ENCODE measurements at regions not wholly inside any gene's neighbourhood (a gene's known extent, or its start where the extent isn't known, plus 50 kb on each side); places are given as distances from the start of the nearest gene placed in this dataset.

DNA sequence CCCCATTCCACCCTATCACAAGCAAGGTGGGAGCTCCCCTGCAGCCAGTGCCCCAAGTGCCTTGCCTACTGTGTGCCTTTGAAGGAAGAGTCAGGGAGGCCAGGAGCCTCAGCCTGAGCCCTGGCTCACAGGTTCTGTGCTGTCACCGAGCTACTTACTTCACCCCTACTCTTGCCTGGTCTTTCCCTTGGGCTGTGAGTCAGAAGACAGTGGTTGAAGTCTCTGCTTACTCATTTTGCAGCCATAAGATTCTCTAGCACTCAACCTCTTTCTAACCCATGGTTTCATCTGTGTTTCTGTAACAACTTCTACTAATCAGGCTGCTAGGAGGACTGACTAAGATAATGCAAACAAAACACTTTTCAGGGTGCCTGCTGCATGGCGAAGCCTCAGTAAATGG lies 114.5 kb downstream of the PLCE1 start:
- DNase-seq: no peak
- H3K4me2 ChIP-seq: no peak overlapping the region
- H2AFZ ChIP-seq (ENCODE audit: low read depth): no peak overlapping the region

DNA sequence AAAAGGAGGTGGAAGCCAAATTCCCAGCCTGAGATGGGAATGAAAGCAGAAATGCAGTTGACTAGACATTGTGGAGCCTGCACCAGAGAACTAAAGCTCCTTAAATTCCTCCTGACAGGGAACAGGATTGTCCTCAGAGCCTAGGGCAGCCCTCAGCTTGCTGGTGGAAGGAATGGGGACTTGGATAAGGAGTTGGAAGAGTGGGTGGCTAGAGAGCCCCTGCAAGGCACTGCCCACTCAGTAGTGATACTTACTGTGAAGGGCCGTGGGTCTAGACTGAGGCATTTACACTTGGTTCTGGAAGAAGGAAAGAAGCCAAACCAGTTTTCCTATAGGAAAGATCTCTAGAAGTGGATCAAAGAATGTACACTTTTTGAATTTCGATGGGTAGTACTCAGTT lies 117.6 kb downstream of the PLCE1 start:
- H3K4me2 ChIP-seq: no peak overlapping the region
- H3K27ac ChIP-seq (ENCODE audit: low read depth in 2 of 2, low read length in 1 of 2): no peak overlapping the region
- no peaks in the 10 kb centered on the region; a peak in 1 of 4 replicates for H3K4me1 ChIP-seq (ENCODE audit: control insufficient read depth in 1 of 2, insufficient read depth in 2 of 2, low read depth in 1 of 2, low read length in 1 of 2)
- DNase-seq: no peak
- ChIA-PET CTCF (no interaction called here), POLR2A (no interaction called here)
- H2AFZ ChIP-seq (ENCODE audit: low read depth): no peak overlapping the region
- no peaks in the 10 kb centered on the region for H3K79me2 ChIP-seq (ENCODE audit: insufficient read depth)
- no peaks in the 10 kb centered on the region for H3K9me3 ChIP-seq
- no peak overlapping the region for H3K4me3 ChIP-seq (ENCODE audit: low read depth in 2 of 2, low read length in 1 of 2)
- H3K27me3 ChIP-seq (ENCODE audit: insufficient read depth): no peaks in the 10 kb centered on the region
- H3K9me2 ChIP-seq: no peaks in the 10 kb centered on the region
- no peaks in the 10 kb centered on the region for H3K36me3 ChIP-seq (replicated peaks in 1 of 2; ENCODE audit: control insufficient read depth in 1 of 2, insufficient read depth in 2 of 2, low read length in 1 of 2)
- H3F3A ChIP-seq (replicated peaks; ENCODE audit: insufficient read depth): peaks cover 6% of the 10 kb centered on the region
- WGBS (ENCODE audit: low lambda C conversion rate): 72% methylated on average over 2 of the region's 2 CpGs
- H4K20me1 ChIP-seq (ENCODE audit: insufficient read depth): no peaks in the 10 kb centered on the region
- no peak overlapping the region for H3K9ac ChIP-seq
- TF ChIP-seq SIN3A (IDR thresholded peaks at IDR 0.05; ENCODE audit: borderline replicate concordance, low read depth, low read length): no peak
- TF ChIP-seq GATA2 (CRISPR knock-in tag; IDR thresholded peaks at IDR 0.05): no peak
- TF ChIP-seq, protein P1, sequence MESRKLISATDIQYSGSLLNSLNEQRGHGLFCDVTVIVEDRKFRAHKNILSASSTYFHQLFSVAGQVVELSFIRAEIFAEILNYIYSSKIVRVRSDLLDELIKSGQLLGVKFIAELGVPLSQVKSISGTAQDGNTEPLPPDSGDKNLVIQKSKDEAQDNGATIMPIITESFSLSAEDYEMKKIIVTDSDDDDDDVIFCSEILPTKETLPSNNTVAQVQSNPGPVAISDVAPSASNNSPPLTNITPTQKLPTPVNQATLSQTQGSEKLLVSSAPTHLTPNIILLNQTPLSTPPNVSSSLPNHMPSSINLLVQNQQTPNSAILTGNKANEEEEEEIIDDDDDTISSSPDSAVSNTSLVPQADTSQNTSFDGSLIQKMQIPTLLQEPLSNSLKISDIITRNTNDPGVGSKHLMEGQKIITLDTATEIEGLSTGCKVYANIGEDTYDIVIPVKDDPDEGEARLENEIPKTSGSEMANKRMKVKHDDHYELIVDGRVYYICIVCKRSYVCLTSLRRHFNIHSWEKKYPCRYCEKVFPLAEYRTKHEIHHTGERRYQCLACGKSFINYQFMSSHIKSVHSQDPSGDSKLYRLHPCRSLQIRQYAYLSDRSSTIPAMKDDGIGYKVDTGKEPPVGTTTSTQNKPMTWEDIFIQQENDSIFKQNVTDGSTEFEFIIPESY (IDR thresholded peaks at IDR 0.05; ENCODE audit: borderline replicate concordance, low read depth): no peak
- TF ChIP-seq JUND (IDR thresholded peaks at IDR 0.05): no peak
- TF ChIP-seq, protein P2, sequence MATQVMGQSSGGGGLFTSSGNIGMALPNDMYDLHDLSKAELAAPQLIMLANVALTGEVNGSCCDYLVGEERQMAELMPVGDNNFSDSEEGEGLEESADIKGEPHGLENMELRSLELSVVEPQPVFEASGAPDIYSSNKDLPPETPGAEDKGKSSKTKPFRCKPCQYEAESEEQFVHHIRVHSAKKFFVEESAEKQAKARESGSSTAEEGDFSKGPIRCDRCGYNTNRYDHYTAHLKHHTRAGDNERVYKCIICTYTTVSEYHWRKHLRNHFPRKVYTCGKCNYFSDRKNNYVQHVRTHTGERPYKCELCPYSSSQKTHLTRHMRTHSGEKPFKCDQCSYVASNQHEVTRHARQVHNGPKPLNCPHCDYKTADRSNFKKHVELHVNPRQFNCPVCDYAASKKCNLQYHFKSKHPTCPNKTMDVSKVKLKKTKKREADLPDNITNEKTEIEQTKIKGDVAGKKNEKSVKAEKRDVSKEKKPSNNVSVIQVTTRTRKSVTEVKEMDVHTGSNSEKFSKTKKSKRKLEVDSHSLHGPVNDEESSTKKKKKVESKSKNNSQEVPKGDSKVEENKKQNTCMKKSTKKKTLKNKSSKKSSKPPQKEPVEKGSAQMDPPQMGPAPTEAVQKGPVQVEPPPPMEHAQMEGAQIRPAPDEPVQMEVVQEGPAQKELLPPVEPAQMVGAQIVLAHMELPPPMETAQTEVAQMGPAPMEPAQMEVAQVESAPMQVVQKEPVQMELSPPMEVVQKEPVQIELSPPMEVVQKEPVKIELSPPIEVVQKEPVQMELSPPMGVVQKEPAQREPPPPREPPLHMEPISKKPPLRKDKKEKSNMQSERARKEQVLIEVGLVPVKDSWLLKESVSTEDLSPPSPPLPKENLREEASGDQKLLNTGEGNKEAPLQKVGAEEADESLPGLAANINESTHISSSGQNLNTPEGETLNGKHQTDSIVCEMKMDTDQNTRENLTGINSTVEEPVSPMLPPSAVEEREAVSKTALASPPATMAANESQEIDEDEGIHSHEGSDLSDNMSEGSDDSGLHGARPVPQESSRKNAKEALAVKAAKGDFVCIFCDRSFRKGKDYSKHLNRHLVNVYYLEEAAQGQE (IDR thresholded peaks at IDR 0.05; ENCODE audit: low read depth, low read length): no peak
- TF ChIP-seq SMC3 (IDR thresholded peaks at IDR 0.05; ENCODE audit: low read depth, low read length): no peak

More for the DNA sequence above, 114.5 kb downstream of the PLCE1 start:
- H4K20me1 ChIP-seq (ENCODE audit: insufficient read depth): no peaks in the 10 kb centered on the region
- H3K9me3 ChIP-seq: no peaks in the 10 kb centered on the region
- no peaks in the 10 kb centered on the region for H3K27me3 ChIP-seq (ENCODE audit: insufficient read depth)
- H3K4me3 ChIP-seq (ENCODE audit: low read depth in 2 of 2, low read length in 1 of 2): no peak overlapping the region
- ChIA-PET POLR2A (no interaction called here), CTCF (no interaction called here)
- H3K79me2 ChIP-seq (ENCODE audit: insufficient read depth): no peaks in the 10 kb centered on the region
- no peaks in the 10 kb centered on the region for H3K9me2 ChIP-seq
- TF ChIP-seq, protein P3, sequence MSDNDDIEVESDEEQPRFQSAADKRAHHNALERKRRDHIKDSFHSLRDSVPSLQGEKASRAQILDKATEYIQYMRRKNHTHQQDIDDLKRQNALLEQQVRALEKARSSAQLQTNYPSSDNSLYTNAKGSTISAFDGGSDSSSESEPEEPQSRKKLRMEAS (IDR thresholded peaks at IDR 0.05; ENCODE audit: low read depth): no peak
- TF ChIP-seq, protein P1 (IDR thresholded peaks at IDR 0.05; ENCODE audit: borderline replicate concordance, low read depth): no peak
- TF ChIP-seq MEF2A (IDR thresholded peaks at IDR 0.05; ENCODE audit: borderline replicate concordance, low read depth): no peak
- no peak for TF ChIP-seq TAF1 (IDR thresholded peaks at IDR 0.05; ENCODE audit: borderline replicate concordance, low read depth, low read length)
- TF ChIP-seq, protein P4, sequence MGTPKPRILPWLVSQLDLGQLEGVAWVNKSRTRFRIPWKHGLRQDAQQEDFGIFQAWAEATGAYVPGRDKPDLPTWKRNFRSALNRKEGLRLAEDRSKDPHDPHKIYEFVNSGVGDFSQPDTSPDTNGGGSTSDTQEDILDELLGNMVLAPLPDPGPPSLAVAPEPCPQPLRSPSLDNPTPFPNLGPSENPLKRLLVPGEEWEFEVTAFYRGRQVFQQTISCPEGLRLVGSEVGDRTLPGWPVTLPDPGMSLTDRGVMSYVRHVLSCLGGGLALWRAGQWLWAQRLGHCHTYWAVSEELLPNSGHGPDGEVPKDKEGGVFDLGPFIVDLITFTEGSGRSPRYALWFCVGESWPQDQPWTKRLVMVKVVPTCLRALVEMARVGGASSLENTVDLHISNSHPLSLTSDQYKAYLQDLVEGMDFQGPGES (IDR thresholded peaks at IDR 0.05; ENCODE audit: low read depth, low read length): no peak
- no peak for TF ChIP-seq EZH2phosphoT487 (IDR thresholded peaks at IDR 0.05; ENCODE audit: borderline replicate concordance, low read depth)
- TF ChIP-seq FOXM1 (IDR thresholded peaks at IDR 0.05; ENCODE audit: low read depth): no peak
- no peak for TF ChIP-seq RCOR1 (IDR thresholded peaks at IDR 0.05; ENCODE audit: low read length)
- TF ChIP-seq YY1 (IDR thresholded peaks at IDR 0.05; ENCODE audit: low read depth): no peak
- no peak for TF ChIP-seq FOSL2 (IDR thresholded peaks at IDR 0.05; ENCODE audit: borderline replicate concordance, low read depth)
- TF ChIP-seq, protein P5, sequence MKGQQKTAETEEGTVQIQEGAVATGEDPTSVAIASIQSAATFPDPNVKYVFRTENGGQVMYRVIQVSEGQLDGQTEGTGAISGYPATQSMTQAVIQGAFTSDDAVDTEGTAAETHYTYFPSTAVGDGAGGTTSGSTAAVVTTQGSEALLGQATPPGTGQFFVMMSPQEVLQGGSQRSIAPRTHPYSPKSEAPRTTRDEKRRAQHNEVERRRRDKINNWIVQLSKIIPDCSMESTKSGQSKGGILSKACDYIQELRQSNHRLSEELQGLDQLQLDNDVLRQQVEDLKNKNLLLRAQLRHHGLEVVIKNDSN (IDR thresholded peaks at IDR 0.05; ENCODE audit: borderline replicate concordance, low read depth): no peak
- TF ChIP-seq GATA2 (CRISPR knock-in tag; IDR thresholded peaks at IDR 0.05): no peak
- TF ChIP-seq, protein P6, sequence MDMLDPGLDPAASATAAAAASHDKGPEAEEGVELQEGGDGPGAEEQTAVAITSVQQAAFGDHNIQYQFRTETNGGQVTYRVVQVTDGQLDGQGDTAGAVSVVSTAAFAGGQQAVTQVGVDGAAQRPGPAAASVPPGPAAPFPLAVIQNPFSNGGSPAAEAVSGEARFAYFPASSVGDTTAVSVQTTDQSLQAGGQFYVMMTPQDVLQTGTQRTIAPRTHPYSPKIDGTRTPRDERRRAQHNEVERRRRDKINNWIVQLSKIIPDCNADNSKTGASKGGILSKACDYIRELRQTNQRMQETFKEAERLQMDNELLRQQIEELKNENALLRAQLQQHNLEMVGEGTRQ (IDR thresholded peaks at IDR 0.05; ENCODE audit: borderline replicate concordance, low read depth, low read length): no peak
- TF ChIP-seq RFX5 (IDR thresholded peaks at IDR 0.05; ENCODE audit: low read length): no peak
- WGBS (ENCODE audit: low lambda C conversion rate): 72% methylated on average over 2 of the region's 2 CpGs
- peaks cover 6% of the 10 kb centered on the region for H3F3A ChIP-seq (replicated peaks; ENCODE audit: insufficient read depth)
- H3K9ac ChIP-seq: no peak overlapping the region
- 0 out of 4 replicates have a peak, but pooled peaks cover 0 to 7% of the 10 kb centered on the region in 2 experiments for H3K4me1 ChIP-seq (ENCODE audit: control insufficient read depth in 1 of 2, insufficient read depth in 2 of 2, low read depth in 1 of 2, low read length in 1 of 2)
- no peaks in the 10 kb centered on the region for H3K36me3 ChIP-seq (replicated peaks in 1 of 2; ENCODE audit: control insufficient read depth in 1 of 2, insufficient read depth in 2 of 2, low read length in 1 of 2)
- no peak overlapping the region for H3K27ac ChIP-seq (ENCODE audit: low read depth in 2 of 2, low read length in 1 of 2)
